Middle frontal gyrus (tissue), 1 donor: ENCODE measurements at regions not wholly inside any gene's neighbourhood (a gene's known extent, or its start where the extent isn't known, plus 50 kb on each side); places are given as distances from the start of the nearest gene placed in this dataset.
A peak's percentile ranks its signal among the peaks of the same experiment; 100 is the strongest.

Experiments used
- DNase-seq: peaks from one replicate; pipeline ENCODE4 v3.0.0-alpha.2; 2015; ENCODE audit warnings: low spot score; ENCODE audit errors: extremely low spot score

- DNase-seq, result no peak
These were observed 66.5 kb upstream of the PJA2 start for GRCh38 chr5:109476292-109476691.

GRCh38 chr5:109469896-109470662 is 60.3 kb upstream of the PJA2 start:
- DNase-seq, result no peak

GRCh38 chr5:109468737-109469420 is 59.1 kb upstream of the PJA2 start:
- DNase-seq, result peak; percentile 65

- no peak for DNase-seq
These were observed 58.5 kb upstream of the PJA2 start for GRCh38 chr5:109468288-109468676.

- DNase-seq, result no peak
These were observed 57.3 kb upstream of the PJA2 start for GRCh38 chr5:109467058-109467457.
